ENCODE measurements at regions not wholly inside any gene's neighbourhood (a gene's known extent, or its start where the extent isn't known, plus 50 kb on each side); places are given as distances from the start of the nearest gene placed in this dataset.

DNA sequence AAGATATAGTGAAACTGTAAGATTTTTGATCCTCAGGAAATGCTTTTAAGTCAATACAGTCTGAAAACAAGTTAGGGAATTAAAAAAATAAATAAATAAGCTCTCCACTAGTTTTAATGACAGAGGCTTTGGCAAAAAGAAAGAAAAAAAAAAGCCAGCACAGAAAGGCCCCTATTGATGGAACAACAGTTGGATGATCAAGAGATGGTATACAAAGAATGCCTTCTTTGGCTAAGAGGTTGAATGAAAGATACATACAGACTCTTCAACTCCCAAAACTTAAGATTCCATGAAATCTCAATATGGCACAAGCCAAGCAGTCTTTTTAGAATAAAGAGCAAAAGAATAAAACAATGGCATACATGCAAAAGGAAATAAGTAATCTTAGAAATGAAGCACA, 64.0 kb upstream of the GALNT5 start:
- DNase-seq (ENCODE audit: low read depth): no peak
- no peak overlapping the region for H3K4me3 ChIP-seq (ENCODE audit: low read depth, low read length)
- TF ChIP-seq, protein P1, sequence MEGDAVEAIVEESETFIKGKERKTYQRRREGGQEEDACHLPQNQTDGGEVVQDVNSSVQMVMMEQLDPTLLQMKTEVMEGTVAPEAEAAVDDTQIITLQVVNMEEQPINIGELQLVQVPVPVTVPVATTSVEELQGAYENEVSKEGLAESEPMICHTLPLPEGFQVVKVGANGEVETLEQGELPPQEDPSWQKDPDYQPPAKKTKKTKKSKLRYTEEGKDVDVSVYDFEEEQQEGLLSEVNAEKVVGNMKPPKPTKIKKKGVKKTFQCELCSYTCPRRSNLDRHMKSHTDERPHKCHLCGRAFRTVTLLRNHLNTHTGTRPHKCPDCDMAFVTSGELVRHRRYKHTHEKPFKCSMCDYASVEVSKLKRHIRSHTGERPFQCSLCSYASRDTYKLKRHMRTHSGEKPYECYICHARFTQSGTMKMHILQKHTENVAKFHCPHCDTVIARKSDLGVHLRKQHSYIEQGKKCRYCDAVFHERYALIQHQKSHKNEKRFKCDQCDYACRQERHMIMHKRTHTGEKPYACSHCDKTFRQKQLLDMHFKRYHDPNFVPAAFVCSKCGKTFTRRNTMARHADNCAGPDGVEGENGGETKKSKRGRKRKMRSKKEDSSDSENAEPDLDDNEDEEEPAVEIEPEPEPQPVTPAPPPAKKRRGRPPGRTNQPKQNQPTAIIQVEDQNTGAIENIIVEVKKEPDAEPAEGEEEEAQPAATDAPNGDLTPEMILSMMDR (IDR thresholded peaks at IDR 0.05; ENCODE audit: insufficient read depth, low read depth, low read length, missing control alignments): no peak

DNA sequence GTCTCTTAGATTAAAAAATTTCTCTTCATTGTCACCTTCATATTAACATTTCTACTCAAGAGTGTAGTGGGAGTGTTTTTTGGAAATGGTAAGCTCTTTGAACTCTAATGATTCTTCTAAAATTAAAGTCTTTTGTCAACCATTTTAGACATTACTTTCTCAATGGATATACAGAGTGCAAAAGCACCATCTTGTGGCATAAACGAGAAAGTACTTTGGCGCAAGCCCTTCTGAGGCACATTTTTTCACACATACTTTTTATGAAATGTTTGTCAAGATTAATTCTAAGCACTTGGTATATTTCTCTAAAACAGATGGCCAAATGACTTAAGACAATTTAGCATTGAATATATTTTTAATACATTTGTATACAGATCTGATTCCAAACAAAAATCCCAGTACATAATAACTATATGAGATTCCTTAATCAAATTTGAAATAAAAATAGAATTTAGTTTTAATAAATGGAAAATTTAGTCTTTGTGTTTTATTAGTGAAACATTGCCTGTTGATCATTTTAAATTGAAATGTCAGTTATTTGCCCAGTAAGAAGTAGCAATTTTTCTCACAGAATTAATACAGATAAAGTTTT, 63.3 kb upstream of the GALNT5 start:
- TF ChIP-seq, protein P1 (IDR thresholded peaks at IDR 0.05; ENCODE audit: insufficient read depth, low read depth, low read length, missing control alignments): peak; percentile 60
- DNase-seq (ENCODE audit: low read depth): peak; percentile 74
- H3K4me3 ChIP-seq (ENCODE audit: low read depth, low read length): no peak overlapping the region

DNA sequence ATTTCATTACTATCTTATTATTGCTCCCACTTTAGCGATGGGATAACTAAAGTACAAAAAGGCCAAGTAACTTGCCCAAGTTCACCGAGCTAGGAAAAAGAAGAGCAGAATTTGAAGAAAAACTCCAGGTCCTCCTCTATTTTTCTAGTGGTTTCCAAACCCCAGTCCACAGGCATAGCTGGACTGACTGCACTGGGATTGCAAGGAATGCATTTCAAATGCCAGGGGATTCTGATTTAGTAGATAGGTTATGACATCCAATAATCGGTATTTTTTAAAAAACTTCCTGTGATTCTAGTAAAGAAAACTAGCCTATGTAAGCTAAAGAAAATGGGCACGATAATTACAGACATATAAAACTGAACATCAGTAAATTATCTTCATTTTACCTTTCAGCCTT, 62.7 kb upstream of the GALNT5 start:
- TF ChIP-seq, protein P1 (IDR thresholded peaks at IDR 0.05; ENCODE audit: insufficient read depth, low read depth, low read length, missing control alignments): no peak
- H3K4me3 ChIP-seq (ENCODE audit: low read depth, low read length): no peak overlapping the region
- DNase-seq (ENCODE audit: low read depth): no peak

DNA sequence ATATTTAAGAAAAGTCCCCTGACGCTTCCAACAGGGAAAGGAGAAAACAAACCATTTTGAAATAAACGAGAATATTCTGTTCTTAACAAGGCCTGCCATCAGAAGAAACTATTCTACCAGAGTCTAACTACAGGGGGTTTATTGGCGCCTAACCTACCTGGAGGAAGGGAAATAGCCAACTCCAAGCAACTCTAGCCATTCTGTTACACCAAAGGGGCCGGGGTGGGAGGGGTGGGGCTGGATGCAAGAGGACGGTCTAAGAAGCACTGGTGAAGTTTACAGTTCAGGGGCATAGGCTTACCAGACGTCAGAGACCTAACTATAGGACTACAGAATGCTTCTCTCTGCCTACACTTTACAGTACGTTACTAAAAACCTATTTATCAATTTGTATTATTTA, 60.5 kb upstream of the GALNT5 start:
- no peak overlapping the region for H3K4me3 ChIP-seq (ENCODE audit: low read depth, low read length)
- TF ChIP-seq, protein P1 (IDR thresholded peaks at IDR 0.05; ENCODE audit: insufficient read depth, low read depth, low read length, missing control alignments): no peak
- no peak for DNase-seq (ENCODE audit: low read depth)

DNA sequence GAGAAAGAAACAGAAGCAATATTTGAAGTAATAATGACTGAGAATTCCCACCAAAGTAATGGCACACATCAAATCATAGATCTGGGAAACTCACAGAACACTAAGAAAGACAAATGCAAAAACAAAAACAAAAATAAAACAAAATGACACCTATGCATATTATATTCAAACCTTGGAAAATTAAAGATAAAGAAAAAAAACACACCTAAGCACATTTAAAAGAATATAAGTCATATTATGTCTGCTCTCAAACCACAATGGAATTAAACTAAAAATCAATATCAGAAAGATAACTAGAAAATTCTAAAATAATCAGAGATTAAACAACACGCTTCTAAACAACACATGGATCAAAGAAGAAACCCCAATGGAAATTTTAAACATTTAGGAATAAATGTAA, 59.7 kb upstream of the GALNT5 start:
- TF ChIP-seq, protein P1 (IDR thresholded peaks at IDR 0.05; ENCODE audit: insufficient read depth, low read depth, low read length, missing control alignments): no peak
- H3K4me3 ChIP-seq (ENCODE audit: low read depth, low read length): no peak overlapping the region
- no peak for DNase-seq (ENCODE audit: low read depth)

DNA sequence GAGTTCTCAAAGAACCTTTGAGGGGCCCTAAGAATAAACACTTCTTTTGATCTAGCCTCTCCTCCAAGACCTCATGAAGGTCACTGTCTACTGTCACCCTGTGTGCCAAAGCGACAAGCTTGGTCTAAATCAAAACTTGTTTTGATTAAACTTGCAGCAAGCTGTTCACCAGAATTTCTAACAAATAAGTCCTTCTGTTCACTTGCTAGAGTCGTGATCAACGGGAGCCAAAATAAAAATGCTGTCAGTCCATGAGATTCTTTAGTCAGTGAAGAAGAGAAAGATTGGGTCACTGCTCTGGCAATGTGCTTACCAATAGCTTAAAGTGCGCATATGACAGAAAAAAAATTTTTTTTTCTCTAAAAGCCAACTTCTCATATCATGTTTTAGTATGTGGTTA, 53.9 kb upstream of the GALNT5 start:
- TF ChIP-seq, protein P1 (IDR thresholded peaks at IDR 0.05; ENCODE audit: insufficient read depth, low read depth, low read length, missing control alignments): no peak
- no peak overlapping the region for H3K4me3 ChIP-seq (ENCODE audit: low read depth, low read length)
- no peak for DNase-seq (ENCODE audit: low read depth)

DNA sequence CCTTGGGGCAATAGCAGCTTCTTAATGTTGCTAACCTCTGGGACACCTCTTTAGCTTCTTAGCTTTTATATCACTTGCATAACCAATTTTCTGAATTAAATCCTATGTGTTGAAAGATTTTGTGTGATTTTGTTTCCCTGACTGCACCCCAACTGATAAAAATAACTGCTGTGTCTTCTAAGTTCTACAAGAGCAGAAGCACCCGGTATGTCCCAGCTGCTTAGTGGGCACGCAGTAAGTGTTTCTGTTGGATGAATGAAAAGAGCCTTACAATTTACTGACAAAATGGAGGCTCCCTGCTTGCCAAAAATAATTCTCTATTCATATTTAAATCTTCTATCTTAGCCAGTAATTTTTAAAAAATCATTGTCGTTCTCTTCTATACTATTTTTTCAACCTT, 53.1 kb upstream of the GALNT5 start:
- no peak overlapping the region for H3K4me3 ChIP-seq (ENCODE audit: low read depth, low read length)
- TF ChIP-seq, protein P1 (IDR thresholded peaks at IDR 0.05; ENCODE audit: insufficient read depth, low read depth, low read length, missing control alignments): no peak
- DNase-seq (ENCODE audit: low read depth): no peak

All from GM12865 (cell line).